IMR-90 (cell line): ENCODE measurements at regions not wholly inside any gene's neighbourhood (a gene's known extent, or its start where the extent isn't known, plus 50 kb on each side); places are given as distances from the start of the nearest gene placed in this dataset.

Source experiments
- ATAC-seq: fragments of 200-7000 bp; cut with Tn5 transposase; 2 replicates; pipeline ENCODE4 v1.9.1; 2020; ENCODE audit warnings: low read depth, mild to moderate bottlenecking, moderate library complexity
- BruUV-seq: library from RNA; stranded (reverse); fragments of 400-500 nt; replicated peaks from 2 replicates; lab custom pipeline; 2021; lab: Mats Ljungman, UMichigan
- CTCF ChIA-PET: fragments of 300-600 bp; formaldehyde crosslinking; extraction: SDS; loops from one replicate; lab custom pipeline; 2021; ENCODE audit warnings: antibody characterized with exemption; lab: Yijun Ruan, JAX
- POLR2A ChIA-PET: fragments of 300-600 bp; sonication (Branson Sonifier 250); formaldehyde crosslinking; loops from one replicate; lab custom pipeline; 2022; ENCODE audit warnings: antibody characterized with exemption; ENCODE audit not compliant: unreplicated experiment; lab: Charles Lee
- DNase-seq: peaks from one replicate; pipeline ENCODE4 v3.0.0; 2013
- H2AFZ ChIP-seq: replicated peaks from 2 replicates; pipeline ENCODE3; 2013; ENCODE audit warnings: low read length, mild to moderate bottlenecking; ENCODE audit not compliant: poor library complexity
- H2AK5ac ChIP-seq: 2 replicates; pipeline ENCODE4 v1.6.1; 2013; ENCODE audit warnings: low read depth, low read length, inconsistent platforms
- H2AK9ac ChIP-seq: replicated peaks from 2 replicates; pipeline ENCODE3; 2013; ENCODE audit warnings: mild to moderate bottlenecking, low read depth, low read length, moderate library complexity; ENCODE audit not compliant: poor library complexity
- H2BK120ac ChIP-seq: 2 replicates; pipeline ENCODE4 v1.6.1; 2013; ENCODE audit warnings: low read depth, low read length, inconsistent platforms
- H2BK15ac ChIP-seq: 3 replicates; pipeline ENCODE4 v1.6.1; 2013; ENCODE audit warnings: low read depth, low read length, inconsistent platforms
- H2BK20ac ChIP-seq: 2 replicates; pipeline ENCODE4 v1.6.1; 2013; ENCODE audit warnings: low read depth, mild to moderate bottlenecking, inconsistent platforms, low read length, moderate library complexity
- H2BK5ac ChIP-seq: 2 replicates; pipeline ENCODE4 v1.6.1; 2013; ENCODE audit warnings: mild to moderate bottlenecking, low read depth, low read length, inconsistent platforms; ENCODE audit not compliant: poor library complexity, severe bottlenecking
- H3K14ac ChIP-seq: replicated peaks from 2 replicates; pipeline ENCODE4 v1.6.1; 2013; ENCODE audit warnings: low read depth, low read length, inconsistent platforms
- H3K18ac ChIP-seq: 2 replicates; pipeline ENCODE4 v1.6.1; 2013; ENCODE audit warnings: low read depth, low read length, control low read depth
- H3K23ac ChIP-seq: 2 replicates; pipeline ENCODE4 v1.6.1; 2013; ENCODE audit warnings: low read depth, low read length, inconsistent platforms
- H3K27ac ChIP-seq: 2 replicates; pipeline ENCODE4 v1.5.1; 2013; ENCODE audit warnings: mild to moderate bottlenecking, control low read depth, low read length; ENCODE audit not compliant: insufficient read depth
- H3K27me3 ChIP-seq: 2 replicates; pipeline ENCODE4 v1.6.1; 2013; ENCODE audit warnings: low read length; ENCODE audit not compliant: control insufficient read depth, insufficient read depth
- H3K36me3 ChIP-seq: 2 replicates; pipeline ENCODE4 v1.6.1; 2013; ENCODE audit warnings: low read length, mixed read lengths; ENCODE audit not compliant: control insufficient read depth, insufficient read depth
- H3K4ac ChIP-seq: 2 replicates; pipeline ENCODE4 v1.6.1; 2013; ENCODE audit warnings: low read depth, low read length, inconsistent platforms
- H3K4me1 ChIP-seq: 2 replicates; pipeline ENCODE4 v1.6.1; 2013; ENCODE audit warnings: low read length, mixed read lengths; ENCODE audit not compliant: control insufficient read depth, insufficient read depth
- H3K4me2 ChIP-seq: 2 replicates; pipeline ENCODE4 v1.6.1; 2013; ENCODE audit warnings: low read depth, mild to moderate bottlenecking, control low read depth, low read length, moderate library complexity
- H3K4me3 ChIP-seq: 2 replicates; pipeline ENCODE4 v1.5.1; 2013; ENCODE audit warnings: low read depth, mild to moderate bottlenecking, control low read depth, low read length, moderate library complexity; ENCODE audit not compliant: insufficient read depth
- H3K56ac ChIP-seq: 2 replicates; pipeline ENCODE4 v1.6.1; 2013; ENCODE audit warnings: low read length, inconsistent platforms; ENCODE audit not compliant: insufficient read depth; ENCODE audit errors: extremely low read depth
- H3K79me1 ChIP-seq, 2 experiments: 2 replicates each; pipeline ENCODE4 v1.6.1; 2013; ENCODE audit warnings: low read length in 2 of 2, inconsistent platforms in 1 of 2, low read depth in 1 of 2
- H3K9ac ChIP-seq: 2 replicates; pipeline ENCODE4 v1.6.1; 2013; ENCODE audit warnings: low read depth, low read length, control low read depth
- H3K9me1 ChIP-seq: 2 replicates; pipeline ENCODE4 v1.6.1; 2013; ENCODE audit warnings: low read length, inconsistent platforms; ENCODE audit not compliant: insufficient read depth
- H3K9me3 ChIP-seq: 2 replicates; pipeline ENCODE4 v1.6.1; 2013; ENCODE audit warnings: low read length; ENCODE audit not compliant: control insufficient read depth, insufficient read depth
- H4K20me1 ChIP-seq: 2 replicates; pipeline ENCODE4 v1.6.1; 2013; ENCODE audit warnings: low read length, inconsistent platforms; ENCODE audit not compliant: insufficient read depth
- H4K5ac ChIP-seq: 2 replicates; pipeline ENCODE4 v1.6.1; 2013; ENCODE audit warnings: mild to moderate bottlenecking, low read depth, low read length, control low read depth
- H4K8ac ChIP-seq, 2 experiments: 2 replicates each; pipeline ENCODE4 v1.6.1; 2013; ENCODE audit warnings: low read depth in 2 of 2, low read length in 2 of 2, control low read depth in 1 of 2, inconsistent platforms in 1 of 2
- H4K91ac ChIP-seq: 2 replicates; pipeline ENCODE4 v1.6.1; 2013; ENCODE audit warnings: low read depth, low read length, inconsistent platforms; ENCODE audit not compliant: insufficient read depth
- BHLHE40 ChIP-seq: fragments of 150-350 bp; IDR thresholded peaks from 2 replicates; pipeline ENCODE4 v1.6.1; 2016; ENCODE audit warnings: mild to moderate bottlenecking, low read depth, low read length
- CEBPB ChIP-seq: IDR thresholded peaks from 2 replicates; pipeline ENCODE4 v1.6.1; 2012; ENCODE audit warnings: low read depth, low read length, improper control_type of control experiment
- CHD1 ChIP-seq: IDR thresholded peaks from 2 replicates; pipeline ENCODE4 v1.6.1; 2012; ENCODE audit warnings: low read depth, low read length, improper control_type of control experiment
- CTCF ChIP-seq: conservative IDR thresholded peaks from 2 replicates; pipeline ENCODE4 v1.5.1; 2012; ENCODE audit warnings: mild to moderate bottlenecking, low read depth, low read length, improper control_type of control experiment
- ELK1 ChIP-seq: fragments of 150-350 bp; IDR thresholded peaks from 2 replicates; pipeline ENCODE4 v1.6.1; 2016; ENCODE audit warnings: low read depth, mild to moderate bottlenecking, low read length, moderate library complexity, borderline replicate concordance
- FOS ChIP-seq: fragments of 150-350 bp; IDR thresholded peaks from 2 replicates; pipeline ENCODE4 v1.6.1; 2016; ENCODE audit warnings: low read depth, low read length
- MAFK ChIP-seq: IDR thresholded peaks from 2 replicates; pipeline ENCODE4 v1.6.1; 2012; ENCODE audit warnings: low read depth, low read length, improper control_type of control experiment
- MAZ ChIP-seq: IDR thresholded peaks from 2 replicates; pipeline ENCODE4 v1.6.1; 2012; ENCODE audit warnings: low read depth, mild to moderate bottlenecking, low read length, improper control_type of control experiment, moderate library complexity, borderline replicate concordance
- MXI1 ChIP-seq: IDR thresholded peaks from 2 replicates; pipeline ENCODE4 v1.6.1; 2012; ENCODE audit warnings: low read depth, mild to moderate bottlenecking, low read length, moderate library complexity, borderline replicate concordance
- POLR2A ChIP-seq: IDR thresholded peaks from 2 replicates; pipeline ENCODE4 v1.6.1; 2012; ENCODE audit warnings: mild to moderate bottlenecking, low read depth, low read length
- RAD21 ChIP-seq: IDR thresholded peaks from 2 replicates; pipeline ENCODE4 v1.6.1; 2012; ENCODE audit warnings: low read length, improper control_type of control experiment
- SMC3 ChIP-seq: fragments of 150-350 bp; IDR thresholded peaks from 2 replicates; pipeline ENCODE4 v1.6.1; 2016; ENCODE audit warnings: low read depth, mild to moderate bottlenecking, antibody characterized with exemption, low read length, moderate library complexity
- USF2 ChIP-seq: fragments of 150-350 bp; IDR thresholded peaks from 2 replicates; pipeline ENCODE4 v1.6.1; 2017; ENCODE audit warnings: mild to moderate bottlenecking, antibody characterized with exemption, low read length, low read depth
- WGBS, 2 experiments: methylation state at CpG; one replicate each; pipeline versions ENCODE4 v1.1.5 to v1.1.7; 2013; ENCODE audit warnings: missing lambda C conversion rate in 2 of 2; ENCODE audit not compliant: insufficient read length in 1 of 2; ENCODE audit errors: extremely low coverage in 2 of 2; 5-methylcytosine and 5-hydroxymethylcytosine counted together
- dilution Hi-C: fragments of 300-500 bp; cut with HindIII; formaldehyde crosslinking; loops from one replicate; pipeline ENCODE4 v1.14.3; 2018; ENCODE audit warnings: low sequenced_read_pairs; ENCODE audit not compliant: unreplicated experiment
- in situ Hi-C: fragments of 300-500 bp; cut with MboI; formaldehyde crosslinking; loops from 3 replicates; pipeline ENCODE4 v1.14.3; 2019; ENCODE audit warnings: low sequenced_read_pairs, inconsistent platforms, mixed read lengths
- intact Hi-C: fragments of 100-400 bp; cut with micrococcal nuclease; formaldehyde crosslinking; loops from 2 replicates; pipeline ENCODE4 v1.10.0; 2022

- no peak overlapping the region for H2BK20ac ChIP-seq
- dilution Hi-C loops (no loop called here), intact Hi-C loops (no loop called here), in situ Hi-C loops (no loop called here)
- H3K4me2 ChIP-seq, result no peak overlapping the region
- H3K27ac ChIP-seq, result no peak overlapping the region
- no peak overlapping the region for H2BK120ac ChIP-seq
- H3K18ac ChIP-seq, result no peak overlapping the region
- ATAC-seq (no peak), DNase-seq (no peak)
- no peak overlapping the region for H2AFZ ChIP-seq
- no peak overlapping the region for H3K23ac ChIP-seq
- no TSS peak for BruUV-seq
- H3K4me1 ChIP-seq, result no peaks in the 10 kb centered on the region
- H4K20me1 ChIP-seq, result no peaks in the 10 kb centered on the region
- ChIA-PET CTCF (no interaction called here), POLR2A (no interaction called here)
- TF ChIP-seq RAD21, result no peak
- no peak for TF ChIP-seq POLR2A
- TF ChIP-seq ELK1, result no peak
- TF ChIP-seq CHD1, result no peak
- no peak for TF ChIP-seq BHLHE40
- TF ChIP-seq USF2, result no peak
- TF ChIP-seq SMC3, result no peak
- TF ChIP-seq MAZ, result no peak
- no peak for TF ChIP-seq MAFK
- no peak for TF ChIP-seq CTCF
- no peak for TF ChIP-seq CEBPB
- TF ChIP-seq FOS, result no peak
- TF ChIP-seq MXI1, result no peak
- no peak overlapping the region for H3K56ac ChIP-seq
- H3K14ac ChIP-seq, result no peak overlapping the region
- no peak overlapping the region for H4K91ac ChIP-seq
- H4K8ac ChIP-seq, result no peak overlapping the region
- H3K9me3 ChIP-seq, result 0 out of 2 replicates have a peak, but pooled peaks cover 2% of the 10 kb centered on the region
- H3K79me1 ChIP-seq, result no peaks in the 10 kb centered on the region
- no CpG with 5 or more reads among the region's 1 CpG for WGBS, 2 experiments
- no peaks in the 10 kb centered on the region for H3K9me1 ChIP-seq
- no peak overlapping the region for H2AK9ac ChIP-seq
- no peak overlapping the region for H2AK5ac ChIP-seq
- no peak overlapping the region for H3K9ac ChIP-seq
- H3K27me3 ChIP-seq, result no peaks in the 10 kb centered on the region
- H2BK5ac ChIP-seq, result no peak overlapping the region
- H3K4me3 ChIP-seq, result no peak overlapping the region
- H3K36me3 ChIP-seq, result no peaks in the 10 kb centered on the region
- H4K5ac ChIP-seq, result no peak overlapping the region
- no peak overlapping the region for H2BK15ac ChIP-seq
- H3K4ac ChIP-seq, result no peak overlapping the region
Measured at GRCh38 chr4:162274354-162274753, 110.6 kb upstream of the FSTL5 start.
